Inflammatory macrophage treated with lipopolysaccharide for 1 hour (primary cell): ENCODE measurements at regions not wholly inside any gene's neighbourhood (a gene's known extent, or its start where the extent isn't known, plus 50 kb on each side); places are given as distances from the start of the nearest gene placed in this dataset.
"Not testable (repeated sequence)": the region's sequence is repeated elsewhere in the genome, so short reads cannot be mapped to it uniquely, and the experiment has no call there.

Source experiments
- DNase-seq, 2 donors: peaks; one replicate each; pipeline ENCODE4 v3.0.0-alpha.2; 2020 to 2022

- no peak for DNase-seq
Observed at GRCh38 chr4:79661196-79661595, 253.2 kb upstream of the GK2 start.

GRCh38 chr4:79659308-79659870 lies 251.4 kb upstream of the GK2 start:
- DNase-seq, result not testable (repeated sequence)

GRCh38 chr4:79657379-79657778 lies 249.4 kb upstream of the GK2 start:
- DNase-seq, result no peak

- no peak for DNase-seq
Observed at GRCh38 chr4:79653871-79654270, 245.8 kb upstream of the GK2 start.

GRCh38 chr4:79652738-79653137 lies 244.7 kb upstream of the GK2 start:
- DNase-seq, result no peak

- DNase-seq, result no peak
Observed at GRCh38 chr4:79652232-79652631, 244.2 kb upstream of the GK2 start.

- no peak for DNase-seq
Observed at GRCh38 chr4:79651456-79651855, 243.4 kb upstream of the GK2 start.

GRCh38 chr4:79650794-79651431 lies 242.9 kb upstream of the GK2 start:
- peak in 1 of 2 donors; percentile 11 for DNase-seq

- no peak for DNase-seq
Observed at GRCh38 chr4:79650217-79650616, 242.2 kb upstream of the GK2 start.

GRCh38 chr4:79645942-79646341 lies 237.9 kb upstream of the GK2 start:
- DNase-seq, result no peak

- no peak for DNase-seq
Observed at GRCh38 chr4:79638735-79639134, 230.7 kb upstream of the GK2 start.

- no peak for DNase-seq
Observed at GRCh38 chr4:79636991-79637390, 229.0 kb upstream of the GK2 start.

GRCh38 chr4:79634111-79634510 lies 226.1 kb upstream of the GK2 start:
- no peak for DNase-seq

GRCh38 chr4:79632114-79632513 lies 224.1 kb upstream of the GK2 start:
- no peak for DNase-seq

- no peak for DNase-seq
Observed at GRCh38 chr4:79626611-79627010, 218.6 kb upstream of the GK2 start.

GRCh38 chr4:79626101-79626500 lies 218.1 kb upstream of the GK2 start:
- no peak for DNase-seq

GRCh38 chr4:79625361-79625760 lies 217.3 kb upstream of the GK2 start:
- DNase-seq, result no peak

- no peak for DNase-seq
Observed at GRCh38 chr4:79623021-79623870, 215.2 kb upstream of the GK2 start.

GRCh38 chr4:79621061-79621460 lies 213.0 kb upstream of the GK2 start:
- no peak for DNase-seq

- no peak for DNase-seq
Observed at GRCh38 chr4:79620617-79621016, 212.6 kb upstream of the GK2 start.

GRCh38 chr4:79613269-79613935 lies 205.4 kb upstream of the GK2 start:
- no peak for DNase-seq

GRCh38 chr4:79611026-79611425 lies 203.0 kb upstream of the GK2 start:
- DNase-seq, result no peak

- DNase-seq, result no peak
Observed at GRCh38 chr4:79609817-79610216, 201.8 kb upstream of the GK2 start.

- no peak for DNase-seq
Observed at GRCh38 chr4:79607979-79608378, 200.0 kb upstream of the GK2 start.
